Right lobe of liver (tissue), 4 donors: ENCODE measurements at regions not wholly inside any gene's neighbourhood (a gene's known extent, or its start where the extent isn't known, plus 50 kb on each side); places are given as distances from the start of the nearest gene placed in this dataset.

Experiments used
- CTCF ChIP-seq, 4 donors: fragments of 200-600 bp in 3 of 4; fragments of 450-650 bp in 1 of 4; IDR thresholded peaks; one replicate each; pipeline versions ENCODE4 v1.5.1 to v1.8.0; 2016 to 2022; ENCODE audit warnings: antibody characterized with exemption in 4 of 4, mild to moderate bottlenecking in 2 of 4
- POLR2A ChIP-seq: fragments of 450-650 bp; IDR thresholded peaks from one replicate; pipeline ENCODE4 v1.6.1; 2017; ENCODE audit warnings: antibody characterized with exemption, mild to moderate bottlenecking
- donor health status: DM: no; HTN: no; CAD: no.
- donor health status: DM: no; HTN: no; CAD: no.
- donor health status: DM: no; HTN: yes; CAD: no.

GRCh38 chr6:43989581-43990146 lies 137.6 kb downstream of the MRPL14 start:
- no peak for TF ChIP-seq CTCF (IDR thresholded peaks at IDR 0.05)
- no peak for TF ChIP-seq POLR2A
